ENCODE measurements at regions not wholly inside any gene's neighbourhood (a gene's known extent, or its start where the extent isn't known, plus 50 kb on each side); places are given as distances from the start of the nearest gene placed in this dataset.
A peak's percentile ranks its signal among the peaks of the same experiment; 100 is the strongest.

- dilution Hi-C loops (cut with MboI; ENCODE audit: extremely low pct_ligation_motif_present, low sequenced_read_pairs), result no loop called here
- no peaks in the 10 kb centered on the region for H3K36me3 ChIP-seq (ENCODE audit: control insufficient read depth in 2 of 2, extremely low read depth in 1 of 2, insufficient read depth in 2 of 2, low read length in 2 of 2)
- no peaks in the 10 kb centered on the region for H3K9me1 ChIP-seq (ENCODE audit: control insufficient read depth, extremely low read depth, insufficient read depth, low read length)
- no peaks in the 10 kb centered on the region for H3K9me3 ChIP-seq (ENCODE audit: control insufficient read depth, low read depth, low read length)
- H3K9ac ChIP-seq (ENCODE audit: control insufficient read depth, extremely low read depth, insufficient read depth, low read length), result no peak overlapping the region
- TF ChIP-seq CTCF (optimal IDR thresholded peaks at IDR 0.05 in 1 of 3, IDR thresholded peaks at IDR 0.05 in 1 of 3, conservative IDR thresholded peaks at IDR 0.05 in 1 of 3; ENCODE audit: extremely low read depth in 1 of 3, insufficient read depth in 2 of 3, low read length in 3 of 3), result no peak
- TF ChIP-seq EZH2 (IDR thresholded peaks at IDR 0.05; ENCODE audit: low read length), result no peak
- H3K4me1 ChIP-seq (ENCODE audit: control insufficient read depth, extremely low read depth, insufficient read depth, low read length), result peaks cover 5% of the 10 kb centered on the region
- H3K27ac ChIP-seq (ENCODE audit: control insufficient read depth, insufficient read depth, low read length), result peak overlapping the region; percentile 67
- H3K27me3 ChIP-seq (ENCODE audit: control insufficient read depth, extremely low read depth, insufficient read depth, low read length), result no peaks in the 10 kb centered on the region
- H3K4me3 ChIP-seq (ENCODE audit: control insufficient read depth in 2 of 3, extremely low read depth in 1 of 3, insufficient read depth in 2 of 3, low read depth in 1 of 3, low read length in 3 of 3), result no peak overlapping the region
- H4K20me1 ChIP-seq (ENCODE audit: control insufficient read depth, extremely low read depth, insufficient read depth, low read length), result no peaks in the 10 kb centered on the region
- H2AFZ ChIP-seq (ENCODE audit: control insufficient read depth, low read length), result peak overlapping the region; percentile 78
- H3K79me2 ChIP-seq (ENCODE audit: control insufficient read depth, insufficient read depth, low read length), result no peaks in the 10 kb centered on the region
- DNase-seq (ENCODE audit: low read depth, low spot score) (peak; percentile 30), FAIRE-seq (peak; percentile 48)
- H3K4me2 ChIP-seq (ENCODE audit: control insufficient read depth, extremely low read depth, insufficient read depth, low read depth, low read length), result no peak overlapping the region
Observed at GRCh38 chrX:38991656-38992440, 190.6 kb downstream of the MID1IP1 start.

- H3K36me3 ChIP-seq (ENCODE audit: control insufficient read depth in 2 of 2, extremely low read depth in 1 of 2, insufficient read depth in 2 of 2, low read length in 2 of 2), result no peaks in the 10 kb centered on the region
- H3K4me2 ChIP-seq (ENCODE audit: control insufficient read depth, extremely low read depth, insufficient read depth, low read depth, low read length), result no peak overlapping the region
- FAIRE-seq, result no peak
- no peaks in the 10 kb centered on the region for H3K79me2 ChIP-seq (ENCODE audit: control insufficient read depth, insufficient read depth, low read length)
- dilution Hi-C loops (cut with MboI; ENCODE audit: extremely low pct_ligation_motif_present, low sequenced_read_pairs), result no loop called here
- TF ChIP-seq EZH2 (IDR thresholded peaks at IDR 0.05; ENCODE audit: low read length) (no peak), CTCF (optimal IDR thresholded peaks at IDR 0.05 in 1 of 3, IDR thresholded peaks at IDR 0.05 in 1 of 3, conservative IDR thresholded peaks at IDR 0.05 in 1 of 3; ENCODE audit: extremely low read depth in 1 of 3, insufficient read depth in 2 of 3, low read length in 3 of 3) (no peak)
- H3K27ac ChIP-seq (ENCODE audit: control insufficient read depth, insufficient read depth, low read length), result peak overlapping the region; percentile 67
- no peak for DNase-seq (ENCODE audit: low read depth, low spot score)
- H4K20me1 ChIP-seq (ENCODE audit: control insufficient read depth, extremely low read depth, insufficient read depth, low read length), result no peaks in the 10 kb centered on the region
- H2AFZ ChIP-seq (ENCODE audit: control insufficient read depth, low read length), result no peak overlapping the region
- no peaks in the 10 kb centered on the region for H3K9me1 ChIP-seq (ENCODE audit: control insufficient read depth, extremely low read depth, insufficient read depth, low read length)
- peaks cover 5% of the 10 kb centered on the region for H3K4me1 ChIP-seq (ENCODE audit: control insufficient read depth, extremely low read depth, insufficient read depth, low read length)
- H3K27me3 ChIP-seq (ENCODE audit: control insufficient read depth, extremely low read depth, insufficient read depth, low read length), result no peaks in the 10 kb centered on the region
- no peak overlapping the region for H3K4me3 ChIP-seq (ENCODE audit: control insufficient read depth in 2 of 3, extremely low read depth in 1 of 3, insufficient read depth in 2 of 3, low read depth in 1 of 3, low read length in 3 of 3)
- no peak overlapping the region for H3K9ac ChIP-seq (ENCODE audit: control insufficient read depth, extremely low read depth, insufficient read depth, low read length)
- H3K9me3 ChIP-seq (ENCODE audit: control insufficient read depth, low read depth, low read length), result no peaks in the 10 kb centered on the region
Observed at GRCh38 chrX:38992441-38993096, 191.3 kb downstream of the MID1IP1 start.

Data from keratinocyte (primary cell).